Fibroblast of mammary gland (primary cell): ENCODE measurements at regions not wholly inside any gene's neighbourhood (a gene's known extent, or its start where the extent isn't known, plus 50 kb on each side); places are given as distances from the start of the nearest gene placed in this dataset.
"Not testable (repeated sequence)": the region's sequence is repeated elsewhere in the genome, so short reads cannot be mapped to it uniquely, and the experiment has no call there.

Experiments
- DNase-seq: peaks from one replicate; pipeline ENCODE4 v3.0.0-alpha.2; 2010; ENCODE audit warnings: low read depth
- H3K4me3 ChIP-seq: 2 replicates; pipeline ENCODE4 v1.5.1; 2011; ENCODE audit warnings: low read depth, mild to moderate bottlenecking, low read length, moderate library complexity; ENCODE audit not compliant: control insufficient read depth
- CTCF ChIP-seq: conservative IDR thresholded peaks from 2 replicates; pipeline ENCODE4 v1.5.1; 2011; ENCODE audit warnings: low read depth, low read length, inconsistent platforms; ENCODE audit not compliant: control insufficient read depth, insufficient read depth

GRCh38 chr12:46567667-46568066 lies 195.1 kb upstream of the SLC38A2 start:
- no peak for TF ChIP-seq CTCF
- no peak overlapping the region for H3K4me3 ChIP-seq
- no peak for DNase-seq

DNA sequence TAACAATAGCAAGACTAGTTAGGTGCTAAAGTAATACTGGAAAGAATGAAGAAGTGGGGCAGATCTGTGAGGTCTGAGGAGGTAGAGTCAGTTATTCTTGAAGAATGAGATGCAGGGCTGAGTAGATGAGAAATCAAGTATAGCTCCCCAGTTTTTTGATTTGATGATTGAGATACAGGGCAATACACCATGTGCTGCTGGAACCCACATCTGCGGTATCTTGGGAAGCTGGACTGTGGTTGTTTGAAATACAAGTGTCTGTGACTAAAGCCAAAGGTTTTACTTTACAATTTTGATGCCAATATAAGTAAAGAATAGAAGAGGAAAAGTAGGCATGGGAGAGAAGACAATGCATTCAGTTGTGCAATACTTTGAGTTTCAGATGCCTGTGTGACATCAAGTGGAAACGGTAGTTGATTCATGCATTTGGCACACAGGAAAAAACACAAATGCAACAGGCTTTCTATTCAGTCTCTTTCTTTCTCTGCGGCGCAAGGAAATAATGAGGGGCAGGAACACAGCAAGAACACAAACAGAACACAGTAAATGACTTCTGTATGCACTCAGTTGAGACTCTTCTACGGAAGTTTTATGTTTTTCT lies 190.2 kb upstream of the SLC38A2 start:
- H3K4me3 ChIP-seq, result no peak overlapping the region
- TF ChIP-seq CTCF, result no peak
- DNase-seq, result peak; percentile 94

- peak; percentile 65 for DNase-seq
- not testable (repeated sequence) for H3K4me3 ChIP-seq
These were observed 189.4 kb upstream of the SLC38A2 start for GRCh38 chr12:46561769-46562624.

DNA sequence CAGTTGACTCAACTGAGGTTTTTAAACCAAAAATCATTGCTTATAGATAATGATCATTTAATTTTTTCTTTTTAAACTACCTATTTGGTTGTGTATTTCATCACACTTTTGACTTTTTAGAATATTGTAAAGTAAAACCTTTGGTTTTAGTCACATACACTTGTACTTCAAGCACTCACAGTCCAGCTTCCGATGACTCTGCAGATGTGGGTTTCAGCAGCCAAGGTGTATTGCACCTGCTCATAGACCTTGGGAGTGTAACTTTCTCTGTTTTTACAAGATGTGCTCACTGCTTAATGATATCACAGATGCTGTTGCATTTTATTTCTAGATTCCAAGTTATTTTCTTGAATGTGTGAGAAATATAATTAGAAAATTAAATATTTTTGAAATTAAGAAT lies 188.3 kb upstream of the SLC38A2 start:
- TF ChIP-seq CTCF, result no peak
- H3K4me3 ChIP-seq, result no peak overlapping the region
- no peak for DNase-seq

DNA sequence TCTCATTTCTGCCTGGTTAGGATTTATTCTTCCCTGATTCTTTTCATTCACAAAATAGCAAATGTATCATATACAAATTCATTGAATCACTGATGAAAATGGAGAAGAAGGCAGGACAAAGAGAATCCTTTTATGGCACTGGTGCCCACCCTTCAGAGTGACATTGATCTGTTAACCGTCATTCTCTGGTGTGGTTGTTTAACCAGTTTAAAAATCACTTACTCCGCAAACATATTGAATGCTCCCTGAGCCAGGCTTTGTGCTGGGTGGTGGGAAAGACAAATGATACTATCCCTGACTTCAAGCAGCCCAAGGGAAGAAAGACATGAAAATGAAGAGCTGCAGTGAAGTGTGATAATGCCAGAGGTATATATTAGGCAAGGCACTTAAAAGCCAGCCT lies 187.5 kb upstream of the SLC38A2 start:
- no peak for DNase-seq
- TF ChIP-seq CTCF, result no peak
- no peak overlapping the region for H3K4me3 ChIP-seq

GRCh38 chr12:46559311-46559710 lies 186.7 kb upstream of the SLC38A2 start:
- H3K4me3 ChIP-seq, result no peak overlapping the region
- peak; percentile 79 for DNase-seq
- TF ChIP-seq CTCF, result no peak

- TF ChIP-seq CTCF, result no peak
- no peak for DNase-seq
- H3K4me3 ChIP-seq, result no peak overlapping the region
These were observed 186.1 kb upstream of the SLC38A2 start for GRCh38 chr12:46558677-46559076.
